Duodenal mucosa (tissue), 2 donors: ENCODE measurements at regions not wholly inside any gene's neighbourhood (a gene's known extent, or its start where the extent isn't known, plus 50 kb on each side); places are given as distances from the start of the nearest gene placed in this dataset.

Experiments
- H3K27ac ChIP-seq: one replicate; pipeline ENCODE4 v1.7.0; 2013; ENCODE audit warnings: low read depth, low read length
- H3K27me3 ChIP-seq, 2 donors: one replicate each; pipeline ENCODE4 v1.7.0; 2013; ENCODE audit warnings: low read length in 2 of 2, control low read depth in 1 of 2; ENCODE audit not compliant: insufficient read depth in 2 of 2, control insufficient read depth in 1 of 2
- H3K36me3 ChIP-seq, 2 donors: one replicate each; pipeline ENCODE4 v1.7.0; 2013; ENCODE audit warnings: low read length in 2 of 2, control low read depth in 1 of 2; ENCODE audit not compliant: insufficient read depth in 2 of 2, control insufficient read depth in 1 of 2
- H3K4me1 ChIP-seq, 2 donors: one replicate each; pipeline ENCODE4 v1.7.0; 2013; ENCODE audit warnings: low read length in 2 of 2, control low read depth in 1 of 2; ENCODE audit not compliant: insufficient read depth in 2 of 2, control insufficient read depth in 1 of 2
- H3K4me3 ChIP-seq, 2 donors: one replicate each; pipeline ENCODE4 v1.7.0; 2013; ENCODE audit warnings: low read length in 2 of 2, low read depth in 1 of 2
- H3K9ac ChIP-seq, 2 donors: one replicate each; pipeline ENCODE4 v1.7.0; 2013; ENCODE audit warnings: low read length in 2 of 2, low read depth in 1 of 2
- H3K9me3 ChIP-seq, 2 donors: one replicate each; pipeline ENCODE4 v1.7.0; 2013; ENCODE audit warnings: low read length in 2 of 2, control low read depth in 1 of 2; ENCODE audit not compliant: control insufficient read depth in 1 of 2

DNA sequence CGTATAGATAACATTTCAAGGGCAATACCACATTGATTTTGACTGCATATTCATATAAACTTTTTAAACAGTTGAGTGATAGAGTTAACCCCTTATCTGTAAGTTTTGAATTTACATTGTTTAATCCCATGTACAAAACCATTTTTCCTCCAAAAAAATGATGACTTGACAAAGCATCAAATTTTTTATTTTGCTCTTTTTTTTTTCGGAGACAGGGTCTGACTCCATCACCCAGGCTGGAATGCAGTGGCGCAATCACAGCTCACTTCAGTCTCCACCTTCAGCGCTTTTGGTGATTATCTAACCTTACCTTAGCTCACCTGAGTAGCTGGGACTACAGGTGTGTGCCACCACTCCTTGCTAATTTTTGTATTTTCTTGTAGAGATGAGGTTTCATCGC is 1670.1 kb upstream of the CDH9 start:
- Histone ChIP-seq H3K4me1 (no peaks in the 10 kb centered on the region), H3K9ac (no peak overlapping the region), H3K4me3 (no peak overlapping the region), H3K27me3 (no peaks in the 10 kb centered on the region), H3K9me3 (no peaks in the 10 kb centered on the region), H3K36me3 (no peaks in the 10 kb centered on the region), H3K27ac (no peak overlapping the region)

DNA sequence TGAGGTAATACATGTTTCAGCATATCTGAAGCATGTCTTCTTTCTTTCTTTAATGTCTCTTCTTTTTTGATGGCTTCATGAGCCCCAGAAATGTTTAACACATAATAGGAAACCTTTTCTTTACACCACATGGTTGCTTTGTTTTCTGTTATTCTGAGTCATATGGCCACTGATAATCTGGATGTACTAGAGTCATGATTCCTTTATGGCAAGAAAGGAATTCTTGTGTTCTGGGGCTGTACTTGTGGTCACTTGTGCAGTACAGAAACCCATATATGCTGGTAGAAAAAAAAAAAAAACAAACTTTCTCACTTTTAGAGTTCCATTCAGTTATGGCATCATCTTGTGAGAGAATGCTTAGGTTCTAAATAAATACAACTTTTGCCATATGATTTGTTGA is 1669.3 kb upstream of the CDH9 start:
- Histone ChIP-seq H3K27ac (no peak overlapping the region), H3K9me3 (no peaks in the 10 kb centered on the region), H3K36me3 (no peaks in the 10 kb centered on the region), H3K9ac (no peak overlapping the region), H3K4me3 (no peak overlapping the region), H3K4me1 (no peaks in the 10 kb centered on the region), H3K27me3 (no peaks in the 10 kb centered on the region)

DNA sequence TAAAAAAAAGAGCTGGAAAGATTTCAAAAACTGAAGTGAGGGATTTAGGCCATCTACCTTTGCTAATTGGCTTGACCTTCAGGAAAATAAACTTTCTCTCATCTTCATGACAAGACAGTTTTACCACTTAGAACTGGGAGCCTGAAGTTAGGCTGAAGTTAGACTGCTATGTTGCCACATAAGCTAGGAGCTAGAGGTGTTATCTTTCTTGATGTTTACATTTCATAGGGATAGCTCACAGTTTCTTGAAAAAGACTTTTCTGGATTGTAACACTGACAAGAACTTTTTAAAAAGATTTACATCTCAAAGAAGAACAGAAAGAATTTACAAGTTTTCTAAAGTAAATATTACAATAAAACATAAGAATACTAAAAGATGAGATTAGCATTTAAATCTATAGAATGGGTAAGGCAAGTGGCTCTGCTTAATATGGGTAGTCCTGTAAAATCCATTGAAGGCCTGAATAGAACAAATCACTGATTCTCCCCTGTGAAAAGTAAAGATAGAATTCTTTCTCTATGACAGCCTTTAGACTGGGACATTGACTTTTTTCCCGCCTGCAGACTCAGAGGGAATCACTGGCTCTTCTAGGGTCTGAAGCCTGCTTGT is 1665.4 kb upstream of the CDH9 start:
- Histone ChIP-seq H3K4me1 (no peaks in the 10 kb centered on the region), H3K9ac (no peak overlapping the region), H3K9me3 (peaks cover 1 to 8% of the 10 kb centered on the region in 2 donors), H3K36me3 (no peaks in the 10 kb centered on the region), H3K4me3 (no peak overlapping the region), H3K27me3 (no peaks in the 10 kb centered on the region), H3K27ac (no peak overlapping the region)

DNA sequence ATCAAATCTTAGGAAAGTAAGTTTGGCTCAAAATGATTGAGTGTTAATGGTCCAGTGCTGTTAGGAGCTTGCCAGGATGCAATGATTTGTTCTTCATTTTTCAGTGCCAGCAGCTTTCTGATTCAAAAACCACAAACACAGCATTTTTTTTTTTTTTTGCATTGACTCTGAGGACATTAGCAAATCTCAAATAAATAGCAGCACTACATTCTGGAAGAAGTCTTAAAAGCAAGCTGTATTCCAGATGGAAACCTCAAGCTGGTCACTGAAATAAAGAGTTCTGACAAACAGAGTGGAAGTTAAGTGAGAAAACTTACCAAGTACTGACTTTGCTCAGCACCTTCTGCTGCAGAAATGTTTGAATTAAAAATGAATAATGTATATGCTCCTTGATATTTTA is 1653.1 kb upstream of the CDH9 start:
- no peaks in the 10 kb centered on the region for H3K27me3 ChIP-seq
- no peak overlapping the region for H3K4me3 ChIP-seq
- no peak overlapping the region for H3K27ac ChIP-seq
- H3K9ac ChIP-seq = no peak overlapping the region
- no peaks in the 10 kb centered on the region for H3K36me3 ChIP-seq
- H3K4me1 ChIP-seq = no peaks in the 10 kb centered on the region
- H3K9me3 ChIP-seq = no peaks in the 10 kb centered on the region

DNA sequence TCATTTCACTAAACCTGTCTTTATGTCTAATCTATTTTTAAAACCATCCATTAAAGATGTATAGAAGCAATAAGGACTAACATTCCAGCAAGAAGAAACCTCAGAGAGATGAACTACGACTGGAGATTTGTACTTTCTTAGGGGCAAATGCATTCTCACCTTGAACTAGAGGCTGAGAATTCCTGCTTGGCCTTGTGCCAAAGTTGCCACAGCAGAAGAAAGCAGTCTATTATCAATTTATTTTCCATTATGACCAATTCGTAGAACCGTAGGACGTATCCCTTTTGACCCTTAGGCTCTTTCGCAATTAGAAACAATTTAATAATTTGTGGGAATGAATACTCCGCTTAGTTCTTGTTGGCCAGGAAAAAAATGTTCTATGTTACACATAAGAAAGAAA is 1647.4 kb upstream of the CDH9 start:
- Histone ChIP-seq H3K27ac (no peak overlapping the region), H3K4me3 (no peak overlapping the region), H3K27me3 (no peaks in the 10 kb centered on the region), H3K9me3 (no peaks in the 10 kb centered on the region), H3K36me3 (no peaks in the 10 kb centered on the region), H3K9ac (no peak overlapping the region), H3K4me1 (no peaks in the 10 kb centered on the region)

DNA sequence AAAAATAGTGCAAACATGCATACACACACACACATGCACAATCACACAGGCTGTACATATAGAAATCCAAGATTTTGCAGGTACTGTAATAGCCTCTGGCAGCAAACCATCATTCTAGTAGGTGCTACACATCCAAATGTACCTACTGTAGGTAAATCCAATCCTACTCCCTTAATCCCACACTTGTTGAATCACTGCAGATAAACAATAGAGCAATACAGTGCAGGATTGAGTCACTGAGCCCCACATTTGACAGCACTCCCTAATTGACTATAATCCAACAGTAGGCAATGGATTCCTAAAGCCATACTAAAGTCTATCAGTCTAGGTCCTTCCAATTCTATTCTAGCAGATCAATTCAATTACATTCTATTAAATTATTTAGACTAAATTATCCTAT is 1640.5 kb upstream of the CDH9 start:
- no peaks in the 10 kb centered on the region for H3K27me3 ChIP-seq
- H3K9ac ChIP-seq = no peak overlapping the region
- H3K4me1 ChIP-seq = no peaks in the 10 kb centered on the region
- H3K4me3 ChIP-seq = no peak overlapping the region
- no peak overlapping the region for H3K27ac ChIP-seq
- H3K36me3 ChIP-seq = no peaks in the 10 kb centered on the region
- no peaks in the 10 kb centered on the region for H3K9me3 ChIP-seq

DNA sequence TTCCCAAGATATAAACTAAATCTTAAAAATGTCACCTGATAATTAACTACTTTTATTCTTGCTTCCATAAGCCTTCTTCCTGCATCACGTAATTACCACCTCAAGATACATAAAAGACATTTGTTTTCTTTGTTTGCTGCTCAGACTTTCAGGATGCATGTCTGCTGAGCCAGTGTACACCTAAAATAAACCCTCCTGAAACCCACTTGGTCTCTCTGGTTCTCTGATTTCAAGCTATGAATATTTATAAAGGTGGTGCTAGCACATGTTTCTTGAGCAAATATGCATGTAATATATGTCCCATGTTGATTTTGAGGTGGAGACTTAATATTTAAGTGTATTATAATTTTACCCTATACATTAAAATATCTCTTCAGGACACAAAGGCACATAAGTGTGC is 1627.7 kb upstream of the CDH9 start:
- no peak overlapping the region for H3K4me3 ChIP-seq
- H3K4me1 ChIP-seq = no peaks in the 10 kb centered on the region
- H3K27ac ChIP-seq = no peak overlapping the region
- H3K36me3 ChIP-seq = no peaks in the 10 kb centered on the region
- peaks cover 14 to 19% of the 10 kb centered on the region in 2 donors for H3K9me3 ChIP-seq
- H3K9ac ChIP-seq = no peak overlapping the region
- no peaks in the 10 kb centered on the region for H3K27me3 ChIP-seq

DNA sequence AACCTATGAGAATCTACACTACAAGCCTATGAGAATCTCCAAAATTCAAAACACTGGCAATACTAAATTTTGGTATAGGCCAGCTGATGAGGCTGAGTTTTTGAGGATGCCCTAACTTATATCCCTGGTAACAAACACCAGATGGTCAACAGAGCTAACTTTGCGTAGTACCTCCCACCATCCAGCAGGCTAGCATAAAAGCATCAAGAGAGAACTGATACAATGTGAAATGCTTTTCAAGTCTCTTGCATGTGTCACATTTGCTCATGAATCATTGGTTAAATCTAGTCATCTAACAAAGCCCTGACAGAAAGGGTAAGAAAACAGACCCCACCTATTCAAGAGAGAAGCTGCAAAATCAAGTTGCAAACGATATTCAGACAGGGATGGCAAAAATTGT is 1609.7 kb upstream of the CDH9 start:
- Histone ChIP-seq H3K27me3 (no peaks in the 10 kb centered on the region), H3K9ac (no peak overlapping the region), H3K4me1 (no peaks in the 10 kb centered on the region), H3K36me3 (no peaks in the 10 kb centered on the region), H3K9me3 (peaks cover 0 to 2% of the 10 kb centered on the region in 2 donors), H3K27ac (no peak overlapping the region), H3K4me3 (no peak overlapping the region)

DNA sequence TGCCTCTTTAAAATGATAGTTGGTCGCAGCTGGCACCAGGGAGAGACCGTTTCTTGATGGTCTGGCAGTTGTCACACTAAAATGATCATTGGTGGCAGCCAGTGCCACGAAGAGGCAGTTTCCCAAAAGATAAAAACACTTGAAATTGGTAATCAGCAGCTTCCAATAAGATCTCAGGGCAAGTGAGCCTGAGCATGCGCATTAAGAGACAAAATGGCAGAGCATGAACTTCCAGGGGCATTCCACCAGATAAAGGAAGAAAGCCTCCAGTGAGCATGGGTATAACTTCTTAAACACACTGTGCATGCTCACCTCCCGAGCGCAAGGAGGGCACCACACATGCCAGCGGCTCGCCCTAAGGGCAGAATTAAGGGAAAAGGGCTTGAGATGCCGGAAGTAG is 1594.2 kb upstream of the CDH9 start:
- Histone ChIP-seq H3K9me3 (peaks cover 5 to 13% of the 10 kb centered on the region in 2 donors), H3K4me1 (no peaks in the 10 kb centered on the region), H3K27me3 (no peaks in the 10 kb centered on the region), H3K36me3 (no peaks in the 10 kb centered on the region), H3K4me3 (no peak overlapping the region), H3K9ac (no peak overlapping the region), H3K27ac (no peak overlapping the region)

DNA sequence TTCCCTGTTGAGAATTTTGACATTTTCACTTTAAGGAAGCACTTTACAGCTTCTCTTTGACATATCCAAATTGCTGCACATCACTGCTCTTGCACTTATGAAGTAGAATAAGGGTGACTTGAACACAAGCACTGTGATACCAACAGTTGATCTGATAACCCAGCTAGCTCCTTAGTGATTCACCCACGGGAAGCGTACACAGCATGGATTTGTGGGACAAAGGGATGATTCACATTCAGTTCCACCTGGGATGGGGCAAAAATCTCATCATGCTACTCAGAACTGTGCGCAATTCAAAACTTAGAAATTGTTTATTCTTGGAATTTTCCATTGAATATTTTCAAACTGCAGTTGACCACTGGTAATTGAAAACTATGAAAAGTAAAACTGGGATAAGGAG is 1565.5 kb upstream of the CDH9 start:
- Histone ChIP-seq H3K36me3 (no peaks in the 10 kb centered on the region), H3K9me3 (peaks cover 0 to 8% of the 10 kb centered on the region in 2 donors), H3K27me3 (no peaks in the 10 kb centered on the region), H3K27ac (no peak overlapping the region), H3K9ac (no peak overlapping the region), H3K4me1 (no peaks in the 10 kb centered on the region), H3K4me3 (no peak overlapping the region)

DNA sequence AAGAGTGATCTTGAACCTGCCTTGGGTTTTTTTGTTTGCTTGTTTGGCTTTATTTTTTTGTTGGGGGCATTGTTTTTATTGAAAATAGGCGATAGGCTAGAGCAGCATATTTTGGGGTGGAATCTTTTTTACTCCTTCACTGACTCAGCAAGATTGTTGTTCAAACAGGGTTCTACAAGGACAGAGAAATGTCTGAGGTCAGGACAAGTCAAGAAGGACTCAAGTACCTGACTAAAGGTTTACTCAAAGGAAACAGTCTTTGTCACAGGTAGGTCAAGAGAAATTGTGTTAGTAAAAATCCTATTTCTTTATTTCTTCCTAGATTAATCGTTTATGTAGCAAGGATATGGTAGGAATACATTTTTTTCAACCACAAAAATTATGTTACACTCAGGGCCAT is 1564.0 kb upstream of the CDH9 start:
- Histone ChIP-seq H3K4me1 (no peaks in the 10 kb centered on the region), H3K27ac (no peak overlapping the region), H3K4me3 (no peak overlapping the region), H3K9ac (no peak overlapping the region), H3K27me3 (no peaks in the 10 kb centered on the region), H3K9me3 (peaks cover 0 to 8% of the 10 kb centered on the region in 2 donors), H3K36me3 (no peaks in the 10 kb centered on the region)
